GM19324 (cell line): ENCODE measurements at regions not wholly inside any gene's neighbourhood (a gene's known extent, or its start where the extent isn't known, plus 50 kb on each side); places are given as distances from the start of the nearest gene placed in this dataset.

Experiments
- ATAC-seq: cut with Tn5 transposase; IDR thresholded peaks from one replicate; pipeline ENCODE4 v1.9.1; 2021; ENCODE audit warnings: mild to moderate bottlenecking, moderate library complexity; ENCODE audit not compliant: unreplicated experiment, low FRiP score

GRCh38 chr14:84351646-84352045 lies 1178.3 kb upstream of the FLRT2 start:
- ATAC-seq = no peak

- ATAC-seq = no peak
These were observed 1168.5 kb upstream of the FLRT2 start for GRCh38 chr14:84361476-84361875.

- ATAC-seq = no peak
These were observed 1154.7 kb upstream of the FLRT2 start for GRCh38 chr14:84375235-84375634.

GRCh38 chr14:84390010-84390409 lies 1139.9 kb upstream of the FLRT2 start:
- ATAC-seq = no peak

GRCh38 chr14:84397631-84398030 lies 1132.3 kb upstream of the FLRT2 start:
- ATAC-seq = no peak

GRCh38 chr14:84399296-84399910 lies 1130.5 kb upstream of the FLRT2 start:
- no peak for ATAC-seq

GRCh38 chr14:84401631-84402030 lies 1128.3 kb upstream of the FLRT2 start:
- ATAC-seq = no peak

- ATAC-seq = no peak
These were observed 1126.4 kb upstream of the FLRT2 start for GRCh38 chr14:84403585-84403984.

GRCh38 chr14:84404246-84404645 lies 1125.7 kb upstream of the FLRT2 start:
- no peak for ATAC-seq

- ATAC-seq = no peak
These were observed 1120.5 kb upstream of the FLRT2 start for GRCh38 chr14:84409435-84409834.

GRCh38 chr14:84410344-84410743 lies 1119.6 kb upstream of the FLRT2 start:
- no peak for ATAC-seq

GRCh38 chr14:84420221-84420620 lies 1109.7 kb upstream of the FLRT2 start:
- no peak for ATAC-seq

- ATAC-seq = no peak
These were observed 1108.3 kb upstream of the FLRT2 start for GRCh38 chr14:84421621-84422020.

GRCh38 chr14:84425968-84426367 lies 1104.0 kb upstream of the FLRT2 start:
- ATAC-seq = no peak

- ATAC-seq = no peak
These were observed 1097.3 kb upstream of the FLRT2 start for GRCh38 chr14:84432676-84433075.

- ATAC-seq = no peak
These were observed 1096.0 kb upstream of the FLRT2 start for GRCh38 chr14:84433961-84434360.

GRCh38 chr14:84435820-84436324 lies 1094.1 kb upstream of the FLRT2 start:
- no peak for ATAC-seq

GRCh38 chr14:84436528-84436927 lies 1093.4 kb upstream of the FLRT2 start:
- no peak for ATAC-seq

- no peak for ATAC-seq
These were observed 1087.4 kb upstream of the FLRT2 start for GRCh38 chr14:84442521-84442920.

- ATAC-seq = no peak
These were observed 1084.5 kb upstream of the FLRT2 start for GRCh38 chr14:84445486-84445885.

GRCh38 chr14:84446250-84446649 lies 1083.7 kb upstream of the FLRT2 start:
- ATAC-seq = no peak

- ATAC-seq = no peak
These were observed 1076.5 kb upstream of the FLRT2 start for GRCh38 chr14:84453307-84453950.
